ENCODE measurements at regions not wholly inside any gene's neighbourhood (a gene's known extent, or its start where the extent isn't known, plus 50 kb on each side); places are given as distances from the start of the nearest gene placed in this dataset.
"Not testable (repeated sequence)": the region's sequence is repeated elsewhere in the genome, so short reads cannot be mapped to it uniquely, and the experiment has no call there.

DNA sequence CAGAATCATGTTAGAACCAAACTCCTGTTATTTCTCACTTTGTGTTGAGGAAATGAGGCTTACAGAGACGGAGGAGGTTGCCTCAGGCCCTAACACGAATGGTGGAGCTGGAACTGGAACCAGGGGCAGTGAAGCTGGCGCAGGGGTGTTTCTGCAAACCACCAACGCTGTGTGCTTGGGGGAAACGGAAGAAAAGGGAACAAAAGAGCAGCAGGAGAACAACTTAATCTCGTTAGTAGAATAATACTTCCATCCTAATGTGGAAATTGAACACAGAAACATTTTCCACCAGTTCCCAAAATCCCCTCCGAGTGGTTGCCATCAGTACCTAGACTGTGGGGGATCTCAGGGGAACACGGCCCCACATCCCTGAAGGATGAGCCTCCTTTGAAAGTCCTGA lies 103.4 kb upstream of the FRMD1 start:
- H3K4me1 Mint-ChIP-seq = no peaks in the 10 kb centered on the region
- H3K27me3 Mint-ChIP-seq = peaks cover 27% of the 10 kb centered on the region
- no peaks in the 10 kb centered on the region for H3K9me3 Mint-ChIP-seq
- no peaks in the 10 kb centered on the region for H3K36me3 Mint-ChIP-seq (ENCODE audit: insufficient read depth)
- no peak for DNase-seq (ENCODE audit: low spot score in 2 of 2)
- no peak overlapping the region for H3K4me3 Mint-ChIP-seq
- no peak overlapping the region for H3K27ac Mint-ChIP-seq (ENCODE audit: low read depth)
- no peak for ATAC-seq (replicated peaks; ENCODE audit: extremely low read depth, poor library complexity, severe bottlenecking)

DNA sequence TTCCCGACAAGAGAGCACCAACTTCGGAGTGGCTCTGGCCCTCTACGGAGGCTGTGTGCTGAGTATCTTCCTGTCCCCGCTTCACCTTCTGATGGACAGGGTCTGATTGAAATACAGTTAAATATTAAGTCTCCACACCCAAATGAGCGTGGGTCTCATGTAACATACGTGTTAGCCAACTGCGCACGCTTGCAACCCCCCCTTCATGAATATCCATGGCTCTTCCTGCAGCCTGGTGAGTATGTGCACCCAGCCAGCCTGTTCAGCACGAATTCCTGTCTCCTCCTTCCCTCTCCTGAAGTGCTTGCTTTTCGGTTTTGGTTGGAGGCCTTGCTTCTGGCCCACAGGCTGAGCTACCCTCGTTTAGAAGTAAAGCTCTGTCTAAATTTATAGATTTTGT lies 102.9 kb upstream of the FRMD1 start:
- Mint-ChIP-seq H3K9me3 (no peaks in the 10 kb centered on the region), H3K27me3 (peaks cover 27% of the 10 kb centered on the region), H3K27ac (ENCODE audit: low read depth) (no peak overlapping the region), H3K4me1 (no peaks in the 10 kb centered on the region), H3K4me3 (no peak overlapping the region), H3K36me3 (ENCODE audit: insufficient read depth) (no peaks in the 10 kb centered on the region)
- no peak for DNase-seq (ENCODE audit: low spot score in 2 of 2)
- ATAC-seq (replicated peaks; ENCODE audit: extremely low read depth, poor library complexity, severe bottlenecking) = no peak

- Mint-ChIP-seq H3K4me1 (no peaks in the 10 kb centered on the region), H3K4me3 (no peak overlapping the region), H3K9me3 (no peaks in the 10 kb centered on the region), H3K36me3 (ENCODE audit: insufficient read depth) (no peaks in the 10 kb centered on the region), H3K27ac (ENCODE audit: low read depth) (no peak overlapping the region), H3K27me3 (peaks cover 27% of the 10 kb centered on the region)
- ATAC-seq (replicated peaks; ENCODE audit: extremely low read depth, poor library complexity, severe bottlenecking) (no peak), DNase-seq (ENCODE audit: low spot score in 2 of 2) (no peak)
These were observed 102.3 kb upstream of the FRMD1 start for GRCh38 chr6:168181316-168181715.

DNA sequence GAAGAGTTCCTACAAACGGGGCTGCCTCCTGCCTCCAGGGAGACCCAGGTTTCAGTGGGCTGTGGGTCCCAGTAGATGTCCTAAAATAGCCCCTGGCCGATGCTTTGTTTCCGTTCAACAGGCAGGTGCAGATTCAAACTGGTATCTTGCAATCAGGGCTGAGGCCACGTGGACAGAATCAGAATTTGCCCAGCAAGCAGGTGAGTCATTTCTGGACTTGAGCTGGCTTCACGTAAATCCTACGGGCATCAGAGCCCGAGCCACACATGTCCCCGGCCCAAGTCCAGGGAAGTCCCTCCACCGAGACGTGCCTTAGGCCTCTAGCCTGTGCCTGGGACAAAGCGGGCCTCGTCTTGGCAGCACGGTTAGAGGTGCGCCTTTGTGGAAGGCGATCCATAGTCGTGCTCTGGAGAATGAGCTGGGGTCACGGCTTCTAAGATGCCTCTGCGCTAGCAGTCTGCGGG lies 101.6 kb upstream of the FRMD1 start:
- H3K4me3 Mint-ChIP-seq = no peak overlapping the region
- H3K4me1 Mint-ChIP-seq = no peaks in the 10 kb centered on the region
- no peaks in the 10 kb centered on the region for H3K36me3 Mint-ChIP-seq (ENCODE audit: insufficient read depth)
- H3K27me3 Mint-ChIP-seq = peaks cover 27% of the 10 kb centered on the region
- ATAC-seq (replicated peaks; ENCODE audit: extremely low read depth, poor library complexity, severe bottlenecking) = no peak
- no peak overlapping the region for H3K27ac Mint-ChIP-seq (ENCODE audit: low read depth)
- DNase-seq (ENCODE audit: low spot score in 2 of 2) = no peak
- H3K9me3 Mint-ChIP-seq = no peaks in the 10 kb centered on the region

DNA sequence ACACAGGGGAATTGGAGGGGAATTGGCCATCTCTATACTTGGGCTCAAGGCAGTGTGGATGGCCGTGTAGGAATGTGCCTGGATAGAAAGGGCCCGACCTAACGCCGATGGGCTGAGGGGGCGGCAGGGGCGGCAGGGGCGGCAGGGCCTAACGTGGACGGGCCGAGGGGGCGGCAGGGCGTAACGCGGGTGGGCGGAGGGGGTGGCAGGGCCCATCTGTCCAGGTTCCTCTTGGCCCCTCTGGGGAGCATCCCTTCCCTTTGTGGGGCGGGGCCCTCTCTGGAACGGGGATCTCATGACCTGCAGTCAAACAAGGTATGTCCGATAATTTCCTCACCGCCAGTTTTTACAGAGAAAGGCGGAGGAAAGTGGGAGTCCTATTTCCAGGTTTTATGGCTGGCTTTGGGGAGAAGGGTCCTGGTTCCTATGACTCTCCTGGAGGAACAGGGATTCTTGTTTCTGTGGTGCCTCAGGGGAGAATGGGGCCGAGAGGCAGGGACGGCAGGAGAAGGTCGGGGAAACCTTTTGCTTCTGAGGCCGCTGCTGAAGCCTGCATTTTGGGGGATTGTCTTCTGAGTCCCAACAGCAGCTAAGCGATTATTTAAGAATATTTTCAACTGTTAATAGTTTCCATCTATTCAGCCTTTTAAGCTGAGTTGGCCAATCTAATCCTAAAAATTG lies 100.8 kb upstream of the FRMD1 start:
- no peak overlapping the region for H3K4me3 Mint-ChIP-seq
- H3K9me3 Mint-ChIP-seq = no peaks in the 10 kb centered on the region
- ATAC-seq (replicated peaks; ENCODE audit: extremely low read depth, poor library complexity, severe bottlenecking) (no peak), DNase-seq (ENCODE audit: low spot score in 2 of 2) (no peak)
- no peaks in the 10 kb centered on the region for H3K36me3 Mint-ChIP-seq (ENCODE audit: insufficient read depth)
- no peak overlapping the region for H3K27ac Mint-ChIP-seq (ENCODE audit: low read depth)
- H3K4me1 Mint-ChIP-seq = no peaks in the 10 kb centered on the region
- H3K27me3 Mint-ChIP-seq = peaks cover 27% of the 10 kb centered on the region

DNA sequence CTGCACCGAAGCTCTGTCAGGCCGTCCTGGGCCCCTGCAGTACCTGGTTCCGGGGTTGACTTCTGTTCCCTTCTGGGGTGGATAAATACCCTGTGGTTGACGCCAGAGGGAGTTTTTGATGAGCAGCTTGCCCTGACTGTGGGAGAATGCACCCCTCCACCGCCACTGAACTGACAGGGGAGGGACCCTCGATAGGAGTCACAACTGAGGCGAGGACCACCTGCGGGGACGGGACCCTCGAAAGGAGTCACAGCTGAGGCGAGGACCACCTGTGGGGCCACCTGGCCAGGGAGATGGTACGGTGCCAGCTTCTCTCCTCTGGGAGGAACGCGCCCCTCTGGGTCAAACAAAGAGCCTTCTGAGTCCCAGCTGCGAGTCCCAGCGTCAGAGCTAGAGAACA lies 100.1 kb upstream of the FRMD1 start:
- Mint-ChIP-seq H3K4me1 (no peaks in the 10 kb centered on the region), H3K27me3 (peaks cover 34% of the 10 kb centered on the region), H3K27ac (ENCODE audit: low read depth) (no peak overlapping the region), H3K4me3 (no peak overlapping the region), H3K9me3 (no peaks in the 10 kb centered on the region), H3K36me3 (ENCODE audit: insufficient read depth) (no peaks in the 10 kb centered on the region)
- no peak for DNase-seq (ENCODE audit: low spot score in 2 of 2)
- no peak for ATAC-seq (replicated peaks; ENCODE audit: extremely low read depth, poor library complexity, severe bottlenecking)

- Mint-ChIP-seq H3K4me1 (no peaks in the 10 kb centered on the region), H3K27me3 (peaks cover 34% of the 10 kb centered on the region), H3K27ac (ENCODE audit: low read depth) (no peak overlapping the region), H3K4me3 (no peak overlapping the region), H3K9me3 (no peaks in the 10 kb centered on the region), H3K36me3 (ENCODE audit: insufficient read depth) (no peaks in the 10 kb centered on the region)
- ATAC-seq (replicated peaks; ENCODE audit: extremely low read depth, poor library complexity, severe bottlenecking) (no peak), DNase-seq (ENCODE audit: low spot score in 2 of 2) (no peak)
These were observed 98.3 kb upstream of the FRMD1 start for GRCh38 chr6:168177103-168177891.

- peaks cover 9% of the 10 kb centered on the region for H3K27me3 Mint-ChIP-seq
- H3K4me3 Mint-ChIP-seq = no peak overlapping the region
- ATAC-seq (replicated peaks; ENCODE audit: extremely low read depth, poor library complexity, severe bottlenecking) = no peak
- H3K4me1 Mint-ChIP-seq = peaks cover 10% of the 10 kb centered on the region
- H3K9me3 Mint-ChIP-seq = peaks cover 19% of the 10 kb centered on the region
- H3K36me3 Mint-ChIP-seq (ENCODE audit: insufficient read depth) = peaks cover 3% of the 10 kb centered on the region
- no peak overlapping the region for H3K27ac Mint-ChIP-seq (ENCODE audit: low read depth)
- DNase-seq (ENCODE audit: low spot score in 2 of 2) = no peak
These were observed 92.8 kb upstream of the FRMD1 start for GRCh38 chr6:168171673-168172353.

GRCh38 chr6:168170841-168171601 lies 92.0 kb upstream of the FRMD1 start:
- Mint-ChIP-seq H3K27ac (ENCODE audit: low read depth) (no peak overlapping the region), H3K4me1 (peaks cover 10% of the 10 kb centered on the region), H3K4me3 (no peak overlapping the region), H3K36me3 (ENCODE audit: insufficient read depth) (peaks cover 3% of the 10 kb centered on the region), H3K27me3 (peaks cover 9% of the 10 kb centered on the region), H3K9me3 (peaks cover 19% of the 10 kb centered on the region)
- DNase-seq (ENCODE audit: low spot score in 2 of 2) (no peak), ATAC-seq (replicated peaks; ENCODE audit: extremely low read depth, poor library complexity, severe bottlenecking) (no peak)

DNA sequence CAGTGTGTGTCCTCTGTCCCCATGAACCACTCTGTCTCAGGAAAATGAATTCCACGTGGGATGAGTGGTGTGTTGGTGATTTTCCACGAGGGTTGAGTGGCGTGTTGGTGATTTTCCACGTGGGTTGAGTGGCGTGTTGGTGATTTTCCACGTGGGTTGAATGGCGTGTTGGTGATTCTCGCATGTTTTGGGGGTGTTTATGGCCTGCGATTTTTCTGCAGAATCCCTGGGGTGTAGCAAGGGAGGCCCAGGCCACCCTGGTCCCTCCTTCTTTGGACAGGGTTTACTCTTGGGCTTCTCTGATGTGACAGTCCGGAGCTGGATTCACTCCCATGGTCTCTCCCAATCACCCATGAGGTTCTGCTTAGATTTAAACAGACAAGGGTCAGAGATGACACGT lies 90.6 kb upstream of the FRMD1 start:
- H3K27me3 Mint-ChIP-seq = peaks cover 7% of the 10 kb centered on the region
- DNase-seq (ENCODE audit: low spot score in 2 of 2) (no peak), ATAC-seq (replicated peaks; ENCODE audit: extremely low read depth, poor library complexity, severe bottlenecking) (no peak)
- H3K9me3 Mint-ChIP-seq = peaks cover 19% of the 10 kb centered on the region
- H3K4me1 Mint-ChIP-seq = peaks cover 10% of the 10 kb centered on the region
- no peak overlapping the region for H3K27ac Mint-ChIP-seq (ENCODE audit: low read depth)
- H3K36me3 Mint-ChIP-seq (ENCODE audit: insufficient read depth) = peaks cover 3% of the 10 kb centered on the region
- H3K4me3 Mint-ChIP-seq = no peak overlapping the region

DNA sequence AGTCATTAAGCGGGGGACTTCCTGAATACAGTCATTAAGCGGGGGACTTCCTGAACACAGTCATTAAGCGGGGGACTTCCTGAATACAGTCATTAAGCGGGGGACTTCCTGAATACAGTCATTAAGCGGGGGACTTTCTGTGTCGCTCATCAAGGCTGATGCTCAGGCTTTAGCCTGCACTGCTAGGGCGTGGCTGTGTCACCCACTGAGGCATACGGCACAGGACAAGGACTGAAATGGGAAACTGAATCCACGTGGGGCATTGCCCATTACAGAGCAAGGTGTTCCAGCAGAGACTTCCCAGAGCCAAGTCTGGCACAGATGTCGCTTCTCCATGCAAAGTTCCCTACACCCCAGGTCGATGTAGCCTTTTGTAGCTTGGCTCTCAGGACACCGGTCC lies 89.9 kb upstream of the FRMD1 start:
- not testable (repeated sequence) for H3K4me1 Mint-ChIP-seq; ATAC-seq (replicated peaks; ENCODE audit: extremely low read depth, poor library complexity, severe bottlenecking); H3K27me3 Mint-ChIP-seq; H3K4me3 Mint-ChIP-seq; H3K27ac Mint-ChIP-seq (ENCODE audit: low read depth); DNase-seq (ENCODE audit: low spot score in 2 of 2); H3K36me3 Mint-ChIP-seq (ENCODE audit: insufficient read depth)
- H3K9me3 Mint-ChIP-seq = peaks cover 19% of the 10 kb centered on the region

GRCh38 chr6:168168330-168168729 lies 89.3 kb upstream of the FRMD1 start:
- not testable (repeated sequence) for DNase-seq (ENCODE audit: low spot score in 2 of 2); H3K36me3 Mint-ChIP-seq (ENCODE audit: insufficient read depth); H3K27me3 Mint-ChIP-seq; ATAC-seq (replicated peaks; ENCODE audit: extremely low read depth, poor library complexity, severe bottlenecking); H3K4me1 Mint-ChIP-seq
- Mint-ChIP-seq H3K9me3 (peaks cover 19% of the 10 kb centered on the region), H3K4me3 (peak overlapping the region; percentile 55), H3K27ac (ENCODE audit: low read depth) (peak overlapping the region; percentile 79)
